ENCODE measurements at regions not wholly inside any gene's neighbourhood (a gene's known extent, or its start where the extent isn't known, plus 50 kb on each side); places are given as distances from the start of the nearest gene placed in this dataset.
A peak's percentile ranks its signal among the peaks of the same experiment; 100 is the strongest.

- Histone ChIP-seq H2BK5ac (ENCODE audit: low read length) (no peak overlapping the region), H3K27ac (replicated peaks; ENCODE audit: low read length) (no peak overlapping the region), H3K4ac (ENCODE audit: low read length) (no peak overlapping the region), H3K27me3 (ENCODE audit: control insufficient read depth in 3 of 3, insufficient read depth in 3 of 3, low read depth in 1 of 3, low read length in 3 of 3) (peaks cover 0 to 7% (median 0%) of the 10 kb centered on the region in 3 experiments), H2BK12ac (ENCODE audit: low read length) (no peak overlapping the region), H2BK120ac (ENCODE audit: low read depth, low read length) (no peak overlapping the region), H3K4me2 (ENCODE audit: insufficient read depth, low read length, poor library complexity, severe bottlenecking) (no peak overlapping the region), H3K36me3 (replicated peaks in 1 of 2; ENCODE audit: control insufficient read depth in 2 of 2, insufficient read depth in 2 of 2, low read length in 2 of 2) (no peaks in the 10 kb centered on the region), H4K91ac (ENCODE audit: low read depth, low read length, poor library complexity) (no peak overlapping the region), H3K9me3 (replicated peaks in 1 of 2; ENCODE audit: control insufficient read depth in 2 of 2, insufficient read depth in 1 of 2, low read depth in 1 of 2, low read length in 2 of 2) (no peaks in the 10 kb centered on the region), H4K8ac (ENCODE audit: low read depth, low read length) (no peak overlapping the region), H2AFZ (ENCODE audit: low read length) (no peak overlapping the region), H3K79me1 (ENCODE audit: low read depth, low read length) (no peaks in the 10 kb centered on the region), H3K14ac (ENCODE audit: low read length) (no peak overlapping the region), H3K23ac (ENCODE audit: low read depth, low read length, poor library complexity) (no peak overlapping the region), H3K4me3 (ENCODE audit: low read length in 2 of 2) (no peak overlapping the region), H3K4me1 (ENCODE audit: control insufficient read depth in 2 of 2, insufficient read depth in 1 of 2, low read depth in 1 of 2, low read length in 2 of 2) (peaks cover 0 to 14% of the 10 kb centered on the region in 2 donors), H2AK5ac (ENCODE audit: low read depth, low read length) (peak overlapping the region; percentile 51), H3K9ac (ENCODE audit: low read depth, low read length, poor library complexity) (no peak overlapping the region), H2BK15ac (ENCODE audit: low read length) (no peak overlapping the region), H3K18ac (ENCODE audit: low read length) (peak overlapping the region; percentile 45)
- no peak for DNase-seq (ENCODE audit: low spot score)
- no CpG with 5 or more reads among the region's 8 CpGs for WGBS, 2 donors (ENCODE audit: extremely low coverage in 2 of 2, insufficient read length in 2 of 2, insufficient replicate concordance in 1 of 2)
Measured at GRCh38 chr3:10667269-10667668, 148.8 kb upstream of the SLC6A11 start.

GRCh38 chr3:10667901-10668476 lies 148.0 kb upstream of the SLC6A11 start:
- no peak for DNase-seq (ENCODE audit: low spot score)
- no peak overlapping the region for H2BK12ac ChIP-seq (ENCODE audit: low read length)
- no peak overlapping the region for H2AFZ ChIP-seq (ENCODE audit: low read length)
- no peak overlapping the region for H2BK120ac ChIP-seq (ENCODE audit: low read depth, low read length)
- no peak overlapping the region for H3K4me3 ChIP-seq (ENCODE audit: low read length in 2 of 2)
- peaks cover 0 to 7% (median 0%) of the 10 kb centered on the region in 3 experiments for H3K27me3 ChIP-seq (ENCODE audit: control insufficient read depth in 3 of 3, insufficient read depth in 3 of 3, low read depth in 1 of 3, low read length in 3 of 3)
- no peaks in the 10 kb centered on the region for H3K36me3 ChIP-seq (replicated peaks in 1 of 2; ENCODE audit: control insufficient read depth in 2 of 2, insufficient read depth in 2 of 2, low read length in 2 of 2)
- no CpG with 5 or more reads among the region's 14 CpGs for WGBS, 2 donors (ENCODE audit: extremely low coverage in 2 of 2, insufficient read length in 2 of 2, insufficient replicate concordance in 1 of 2)
- no peaks in the 10 kb centered on the region for H3K79me1 ChIP-seq (ENCODE audit: low read depth, low read length)
- H4K91ac ChIP-seq (ENCODE audit: low read depth, low read length, poor library complexity): no peak overlapping the region
- no peaks in the 10 kb centered on the region for H3K9me3 ChIP-seq (replicated peaks in 1 of 2; ENCODE audit: control insufficient read depth in 2 of 2, insufficient read depth in 1 of 2, low read depth in 1 of 2, low read length in 2 of 2)
- H2BK5ac ChIP-seq (ENCODE audit: low read length): no peak overlapping the region
- peak overlapping the region; percentile 49 for H3K18ac ChIP-seq (ENCODE audit: low read length)
- H3K27ac ChIP-seq (replicated peaks; ENCODE audit: low read length): no peak overlapping the region
- H3K23ac ChIP-seq (ENCODE audit: low read depth, low read length, poor library complexity): peak overlapping the region; percentile 62
- H3K9ac ChIP-seq (ENCODE audit: low read depth, low read length, poor library complexity): no peak overlapping the region
- no peak overlapping the region for H2BK15ac ChIP-seq (ENCODE audit: low read length)
- no peak overlapping the region for H3K4ac ChIP-seq (ENCODE audit: low read length)
- no peak overlapping the region for H3K4me2 ChIP-seq (ENCODE audit: insufficient read depth, low read length, poor library complexity, severe bottlenecking)
- H4K8ac ChIP-seq (ENCODE audit: low read depth, low read length): no peak overlapping the region
- peak overlapping the region; percentile 51 for H2AK5ac ChIP-seq (ENCODE audit: low read depth, low read length)
- H3K14ac ChIP-seq (ENCODE audit: low read length): no peak overlapping the region
- peaks cover 0 to 14% of the 10 kb centered on the region in 2 donors for H3K4me1 ChIP-seq (ENCODE audit: control insufficient read depth in 2 of 2, insufficient read depth in 1 of 2, low read depth in 1 of 2, low read length in 2 of 2)

- Histone ChIP-seq H2BK15ac (ENCODE audit: low read length) (no peak overlapping the region), H3K36me3 (replicated peaks in 1 of 2; ENCODE audit: control insufficient read depth in 2 of 2, insufficient read depth in 2 of 2, low read length in 2 of 2) (no peaks in the 10 kb centered on the region), H3K9ac (ENCODE audit: low read depth, low read length, poor library complexity) (no peak overlapping the region), H3K4me2 (ENCODE audit: insufficient read depth, low read length, poor library complexity, severe bottlenecking) (no peak overlapping the region), H4K91ac (ENCODE audit: low read depth, low read length, poor library complexity) (no peak overlapping the region), H3K4me1 (ENCODE audit: control insufficient read depth in 2 of 2, insufficient read depth in 1 of 2, low read depth in 1 of 2, low read length in 2 of 2) (peaks cover 0 to 4% of the 10 kb centered on the region in 2 donors), H2AK5ac (ENCODE audit: low read depth, low read length) (no peak overlapping the region), H2BK120ac (ENCODE audit: low read depth, low read length) (no peak overlapping the region), H2AFZ (ENCODE audit: low read length) (no peak overlapping the region), H2BK12ac (ENCODE audit: low read length) (no peak overlapping the region), H3K23ac (ENCODE audit: low read depth, low read length, poor library complexity) (no peak overlapping the region), H3K4me3 (ENCODE audit: low read length in 2 of 2) (no peak overlapping the region), H2BK5ac (ENCODE audit: low read length) (no peak overlapping the region), H3K4ac (ENCODE audit: low read length) (no peak overlapping the region), H3K9me3 (replicated peaks in 1 of 2; ENCODE audit: control insufficient read depth in 2 of 2, insufficient read depth in 1 of 2, low read depth in 1 of 2, low read length in 2 of 2) (no peaks in the 10 kb centered on the region), H3K79me1 (ENCODE audit: low read depth, low read length) (no peaks in the 10 kb centered on the region), H3K27me3 (ENCODE audit: control insufficient read depth in 3 of 3, insufficient read depth in 3 of 3, low read depth in 1 of 3, low read length in 3 of 3) (peaks cover 0 to 4% (median 0%) of the 10 kb centered on the region in 3 experiments), H4K8ac (ENCODE audit: low read depth, low read length) (no peak overlapping the region), H3K14ac (ENCODE audit: low read length) (no peak overlapping the region), H3K27ac (replicated peaks; ENCODE audit: low read length) (no peak overlapping the region), H3K18ac (ENCODE audit: low read length) (no peak overlapping the region)
- WGBS, 2 donors (ENCODE audit: extremely low coverage in 2 of 2, insufficient read length in 2 of 2, insufficient replicate concordance in 1 of 2): no CpG with 5 or more reads among the region's 6 CpGs
- no peak for DNase-seq (ENCODE audit: low spot score)
Measured at GRCh38 chr3:10669490-10670048, 146.5 kb upstream of the SLC6A11 start.

GRCh38 chr3:10672422-10672821 lies 143.6 kb upstream of the SLC6A11 start:
- H3K23ac ChIP-seq (ENCODE audit: low read depth, low read length, poor library complexity): no peak overlapping the region
- H2BK120ac ChIP-seq (ENCODE audit: low read depth, low read length): no peak overlapping the region
- no peaks in the 10 kb centered on the region for H3K36me3 ChIP-seq (replicated peaks in 1 of 2; ENCODE audit: control insufficient read depth in 2 of 2, insufficient read depth in 2 of 2, low read length in 2 of 2)
- no peak overlapping the region for H3K14ac ChIP-seq (ENCODE audit: low read length)
- H3K27me3 ChIP-seq (ENCODE audit: control insufficient read depth in 3 of 3, insufficient read depth in 3 of 3, low read depth in 1 of 3, low read length in 3 of 3): no peaks in the 10 kb centered on the region
- no peak overlapping the region for H3K4ac ChIP-seq (ENCODE audit: low read length)
- no peak overlapping the region for H3K9ac ChIP-seq (ENCODE audit: low read depth, low read length, poor library complexity)
- H3K9me3 ChIP-seq (replicated peaks in 1 of 2; ENCODE audit: control insufficient read depth in 2 of 2, insufficient read depth in 1 of 2, low read depth in 1 of 2, low read length in 2 of 2): no peaks in the 10 kb centered on the region
- no CpG with 5 or more reads among the region's 5 CpGs for WGBS, 2 donors (ENCODE audit: extremely low coverage in 2 of 2, insufficient read length in 2 of 2, insufficient replicate concordance in 1 of 2)
- no peak overlapping the region for H3K18ac ChIP-seq (ENCODE audit: low read length)
- no peak overlapping the region for H2AFZ ChIP-seq (ENCODE audit: low read length)
- no peak overlapping the region for H3K27ac ChIP-seq (replicated peaks; ENCODE audit: low read length)
- no peak overlapping the region for H2BK12ac ChIP-seq (ENCODE audit: low read length)
- H4K91ac ChIP-seq (ENCODE audit: low read depth, low read length, poor library complexity): no peak overlapping the region
- H3K4me3 ChIP-seq (ENCODE audit: low read length in 2 of 2): no peak overlapping the region
- H3K4me2 ChIP-seq (ENCODE audit: insufficient read depth, low read length, poor library complexity, severe bottlenecking): no peak overlapping the region
- no peak overlapping the region for H2BK15ac ChIP-seq (ENCODE audit: low read length)
- peaks cover 0 to 2% of the 10 kb centered on the region in 2 donors for H3K4me1 ChIP-seq (ENCODE audit: control insufficient read depth in 2 of 2, insufficient read depth in 1 of 2, low read depth in 1 of 2, low read length in 2 of 2)
- H2BK5ac ChIP-seq (ENCODE audit: low read length): no peak overlapping the region
- DNase-seq (ENCODE audit: low spot score): no peak
- no peaks in the 10 kb centered on the region for H3K79me1 ChIP-seq (ENCODE audit: low read depth, low read length)
- H2AK5ac ChIP-seq (ENCODE audit: low read depth, low read length): no peak overlapping the region
- H4K8ac ChIP-seq (ENCODE audit: low read depth, low read length): no peak overlapping the region
